K562 (cell line): ENCODE measurements at regions not wholly inside any gene's neighbourhood (a gene's known extent, or its start where the extent isn't known, plus 50 kb on each side); places are given as distances from the start of the nearest gene placed in this dataset.

Source experiments
- ARID2 ChIP-seq: fragments of 450-650 bp; IDR thresholded peaks from 2 replicates; pipeline ENCODE4 v1.6.1; 2017; ENCODE audit warnings: antibody characterized with exemption, mild to moderate bottlenecking
- CHD2 ChIP-seq: IDR thresholded peaks from 2 replicates; pipeline ENCODE4 v1.6.1; 2011; ENCODE audit warnings: low read depth, low read length
- CTCF ChIP-seq, 3 experiments: IDR thresholded peaks in 2 of 3; conservative IDR thresholded peaks in 1 of 3; 2 replicates each; pipeline ENCODE4 v1.5.1; 2011 to 2012; ENCODE audit warnings: low read length in 3 of 3, mild to moderate bottlenecking in 3 of 3, control low read depth in 2 of 3, improper control_type of control experiment in 1 of 3, inconsistent platforms in 1 of 3, low read depth in 1 of 3, mixed read lengths in 1 of 3, moderate library complexity in 1 of 3; ENCODE audit not compliant: insufficient read depth in 2 of 3
- EZH2 ChIP-seq: IDR thresholded peaks from 2 replicates; pipeline ENCODE4 v1.6.1; 2012; ENCODE audit warnings: low read depth, mild to moderate bottlenecking, inconsistent platforms, low read length, borderline replicate concordance
- NCOA2 ChIP-seq, 2 experiments: fragments of 450-650 bp; IDR thresholded peaks; 2 replicates each; pipeline ENCODE4 v1.6.1; 2018; ENCODE audit warnings: mild to moderate bottlenecking in 2 of 2, moderate library complexity in 1 of 2; ENCODE audit not compliant: partially characterized antibody in 2 of 2
- NONO ChIP-seq, 2 experiments: fragments of 200-400 bp in 1 of 2; fragments of 450-650 bp in 1 of 2; formaldehyde crosslinking in 1 of 2; IDR thresholded peaks; 2 replicates each; pipeline ENCODE4 v1.6.1; 2017; ENCODE audit warnings: low read depth in 2 of 2, mild to moderate bottlenecking in 2 of 2, moderate library complexity in 2 of 2, low read length in 1 of 2
- POLR2A ChIP-seq: fragments of 450-650 bp; conservative IDR thresholded peaks from 2 replicates; pipeline ENCODE4 v1.6.1; 2016
- POLR2AphosphoS5 ChIP-seq: IDR thresholded peaks from 2 replicates; pipeline ENCODE4 v1.6.1; 2011; ENCODE audit warnings: mild to moderate bottlenecking, low read depth, low read length, moderate library complexity; ENCODE audit not compliant: control insufficient read depth, insufficient read depth
- SETDB1 ChIP-seq: IDR thresholded peaks from one replicate; pipeline ENCODE4 v1.6.1; 2012; ENCODE audit warnings: low read length, control low read depth, inconsistent platforms
- THRA ChIP-seq: fragments of 450-650 bp; IDR thresholded peaks from 2 replicates; pipeline ENCODE4 v1.6.1; 2017; ENCODE audit warnings: mild to moderate bottlenecking, moderate library complexity
- ZNF121 ChIP-seq: sonication (generic); formaldehyde crosslinking; conservative IDR thresholded peaks from 2 replicates; pipeline ENCODE4 v1.8.0; 2022; ENCODE audit warnings: missing genetic modification reagents
- ZNF696 ChIP-seq: fragments of 250-450 bp; sonication (Bioruptor Pico); conservative IDR thresholded peaks from 2 replicates; pipeline ENCODE4 v1.4.0; 2020; ENCODE audit warnings: mild to moderate bottlenecking, moderate library complexity

GRCh38 chr1:201593200-201593921 is 54.4 kb downstream of the NAV1 start:
- TF ChIP-seq CHD2 (no peak), ARID2 (no peak), SETDB1 (no peak), POLR2AphosphoS5 (no peak), NCOA2 (IDR thresholded peaks at IDR 0.05; ENCODE audit: partially characterized antibody in 2 of 2) (no peak), THRA (no peak), ZNF121 (CRISPR knock-in tag) (no peak), POLR2A (no peak), CTCF (IDR thresholded peaks at IDR 0.05 in 2 of 3, conservative IDR thresholded peaks at IDR 0.05 in 1 of 3; ENCODE audit: insufficient read depth in 2 of 3, low read depth in 1 of 3, low read length in 3 of 3) (no peak), NONO (IDR thresholded peaks at IDR 0.05; ENCODE audit: low read depth in 2 of 2, low read length in 1 of 2) (no peak), EZH2 (no peak), ZNF696 (CRISPR knock-in tag) (no peak)
